ENCODE measurements at regions not wholly inside any gene's neighbourhood (a gene's known extent, or its start where the extent isn't known, plus 50 kb on each side); places are given as distances from the start of the nearest gene placed in this dataset.

DNA sequence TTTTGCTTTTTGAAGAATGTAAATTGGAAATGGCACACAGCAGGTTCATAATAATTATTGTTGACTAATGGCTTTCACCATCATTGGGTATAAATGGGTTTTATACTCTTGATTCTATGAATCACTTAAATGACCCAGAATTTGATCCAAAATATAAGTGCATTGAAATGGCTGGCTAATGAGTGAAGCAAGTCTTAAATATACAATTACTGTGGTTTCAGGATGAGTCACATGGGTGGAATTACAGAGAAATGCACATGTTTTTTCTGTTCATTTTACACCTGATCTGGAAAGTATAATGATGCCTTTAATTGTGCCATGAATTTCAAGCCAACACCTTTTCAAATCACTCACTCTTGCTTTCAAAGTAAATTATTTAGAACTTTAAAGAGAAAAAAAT, 380.8 kb upstream of the CD180 start:
- TF ChIP-seq POLR2A (IDR thresholded peaks at IDR 0.05; ENCODE audit: low read depth, low read length), result no peak
- TF ChIP-seq POLR2AphosphoS5 (IDR thresholded peaks at IDR 0.05; ENCODE audit: low read depth, low read length), result no peak
- TF ChIP-seq TAF1 (IDR thresholded peaks at IDR 0.05; ENCODE audit: borderline replicate concordance, low read depth, low read length), result no peak
